Endothelial cell of umbilical vein (primary cell): ENCODE measurements at regions not wholly inside any gene's neighbourhood (a gene's known extent, or its start where the extent isn't known, plus 50 kb on each side); places are given as distances from the start of the nearest gene placed in this dataset.

Experiments
- FOS ChIP-seq: IDR thresholded peaks from 2 replicates; pipeline ENCODE4 v1.6.1; 2011; ENCODE audit warnings: mild to moderate bottlenecking, low read length, moderate library complexity, borderline replicate concordance; ENCODE audit not compliant: insufficient read depth
- MYC ChIP-seq: IDR thresholded peaks from one replicate; pipeline ENCODE4 v1.6.1; 2011; ENCODE audit warnings: mild to moderate bottlenecking, low read depth, low read length
- POLR2A ChIP-seq: IDR thresholded peaks from 2 replicates; pipeline ENCODE4 v1.6.1; 2012; ENCODE audit warnings: low read depth, mild to moderate bottlenecking, control low read depth, low read length
- TF ChIP-seq, protein P1 (sequence below), 2 donors: IDR thresholded peaks; 1 replicate in 1 of 2; 2 replicates in 1 of 2; pipeline ENCODE4 v1.5.1; 2011; ENCODE audit warnings: low read length in 2 of 2, mild to moderate bottlenecking in 2 of 2, moderate library complexity in 2 of 2, control low read depth in 1 of 2, inconsistent platforms in 1 of 2, low read depth in 1 of 2; ENCODE audit not compliant: insufficient read depth in 1 of 2; ENCODE audit errors: extremely low read depth in 1 of 2

DNA sequence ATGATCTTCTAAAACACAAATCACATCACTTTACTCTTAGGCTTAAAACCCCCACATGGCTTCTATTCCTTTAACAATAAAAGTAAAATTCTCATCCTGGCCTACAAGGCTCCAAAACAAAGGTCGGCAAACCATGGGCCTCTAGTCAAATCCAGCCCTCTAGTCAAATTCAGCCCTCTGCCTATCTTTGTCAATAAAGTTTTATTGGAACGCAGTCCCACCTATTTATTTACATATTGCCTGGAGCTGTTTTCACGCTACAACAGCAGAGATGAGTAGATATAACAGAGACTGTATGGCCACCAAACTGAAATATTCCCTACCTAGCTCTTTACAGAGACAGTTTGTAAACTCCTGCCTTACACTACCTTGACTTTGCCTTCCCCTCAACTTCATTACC, 178.8 kb downstream of the PTPN20 start:
- TF ChIP-seq POLR2A (no peak), MYC (no peak), FOS (no peak)
- TF ChIP-seq, protein P1, sequence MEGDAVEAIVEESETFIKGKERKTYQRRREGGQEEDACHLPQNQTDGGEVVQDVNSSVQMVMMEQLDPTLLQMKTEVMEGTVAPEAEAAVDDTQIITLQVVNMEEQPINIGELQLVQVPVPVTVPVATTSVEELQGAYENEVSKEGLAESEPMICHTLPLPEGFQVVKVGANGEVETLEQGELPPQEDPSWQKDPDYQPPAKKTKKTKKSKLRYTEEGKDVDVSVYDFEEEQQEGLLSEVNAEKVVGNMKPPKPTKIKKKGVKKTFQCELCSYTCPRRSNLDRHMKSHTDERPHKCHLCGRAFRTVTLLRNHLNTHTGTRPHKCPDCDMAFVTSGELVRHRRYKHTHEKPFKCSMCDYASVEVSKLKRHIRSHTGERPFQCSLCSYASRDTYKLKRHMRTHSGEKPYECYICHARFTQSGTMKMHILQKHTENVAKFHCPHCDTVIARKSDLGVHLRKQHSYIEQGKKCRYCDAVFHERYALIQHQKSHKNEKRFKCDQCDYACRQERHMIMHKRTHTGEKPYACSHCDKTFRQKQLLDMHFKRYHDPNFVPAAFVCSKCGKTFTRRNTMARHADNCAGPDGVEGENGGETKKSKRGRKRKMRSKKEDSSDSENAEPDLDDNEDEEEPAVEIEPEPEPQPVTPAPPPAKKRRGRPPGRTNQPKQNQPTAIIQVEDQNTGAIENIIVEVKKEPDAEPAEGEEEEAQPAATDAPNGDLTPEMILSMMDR (IDR thresholded peaks at IDR 0.05; ENCODE audit: extremely low read depth in 1 of 2, insufficient read depth in 1 of 2, low read depth in 1 of 2, low read length in 2 of 2) = no peak
